ENCODE measurements at regions not wholly inside any gene's neighbourhood (a gene's known extent, or its start where the extent isn't known, plus 50 kb on each side); places are given as distances from the start of the nearest gene placed in this dataset.

DNA sequence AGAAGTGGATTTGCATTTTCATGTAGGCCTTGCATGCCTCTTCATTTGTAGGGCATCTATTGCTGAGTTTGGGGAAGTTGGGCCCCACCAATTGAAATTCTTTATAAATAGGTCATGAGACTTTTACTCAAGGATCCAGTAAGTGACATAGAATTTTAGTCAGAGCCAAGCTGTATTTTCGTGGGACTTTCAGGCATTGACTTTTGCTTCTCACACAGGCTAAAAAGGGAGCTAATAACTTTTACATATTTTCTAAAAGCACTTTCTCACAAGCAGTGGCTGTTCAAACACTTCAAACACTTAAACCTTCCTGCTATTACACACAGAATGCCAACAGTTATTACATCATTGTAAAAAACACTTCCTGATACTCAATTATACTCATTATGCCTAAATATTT is 260.5 kb downstream of the MSRB3 start:
- TF ChIP-seq NRF1 (IDR thresholded peaks at IDR 0.05; ENCODE audit: low read depth, low read length) (no peak), EP300 (IDR thresholded peaks at IDR 0.05; ENCODE audit: borderline replicate concordance in 1 of 2, low read depth in 1 of 2, low read length in 1 of 2) (no peak), RAD21 (IDR thresholded peaks at IDR 0.05; ENCODE audit: low read length) (no peak), SMC3 (IDR thresholded peaks at IDR 0.05; ENCODE audit: low read depth, low read length) (no peak), MXI1 (IDR thresholded peaks at IDR 0.05; ENCODE audit: low read depth, low read length) (no peak), EZH2phosphoT487 (IDR thresholded peaks at IDR 0.05; ENCODE audit: borderline replicate concordance, low read depth) (no peak), TAF1 (IDR thresholded peaks at IDR 0.05; ENCODE audit: borderline replicate concordance, low read depth, low read length) (no peak), RFX5 (IDR thresholded peaks at IDR 0.05; ENCODE audit: low read length) (no peak), JUND (IDR thresholded peaks at IDR 0.05) (no peak), MEF2A (IDR thresholded peaks at IDR 0.05; ENCODE audit: borderline replicate concordance, low read depth) (no peak), POLR2AphosphoS5 (IDR thresholded peaks at IDR 0.05; ENCODE audit: low read depth, low read length) (no peak)
- TF ChIP-seq, protein P1, sequence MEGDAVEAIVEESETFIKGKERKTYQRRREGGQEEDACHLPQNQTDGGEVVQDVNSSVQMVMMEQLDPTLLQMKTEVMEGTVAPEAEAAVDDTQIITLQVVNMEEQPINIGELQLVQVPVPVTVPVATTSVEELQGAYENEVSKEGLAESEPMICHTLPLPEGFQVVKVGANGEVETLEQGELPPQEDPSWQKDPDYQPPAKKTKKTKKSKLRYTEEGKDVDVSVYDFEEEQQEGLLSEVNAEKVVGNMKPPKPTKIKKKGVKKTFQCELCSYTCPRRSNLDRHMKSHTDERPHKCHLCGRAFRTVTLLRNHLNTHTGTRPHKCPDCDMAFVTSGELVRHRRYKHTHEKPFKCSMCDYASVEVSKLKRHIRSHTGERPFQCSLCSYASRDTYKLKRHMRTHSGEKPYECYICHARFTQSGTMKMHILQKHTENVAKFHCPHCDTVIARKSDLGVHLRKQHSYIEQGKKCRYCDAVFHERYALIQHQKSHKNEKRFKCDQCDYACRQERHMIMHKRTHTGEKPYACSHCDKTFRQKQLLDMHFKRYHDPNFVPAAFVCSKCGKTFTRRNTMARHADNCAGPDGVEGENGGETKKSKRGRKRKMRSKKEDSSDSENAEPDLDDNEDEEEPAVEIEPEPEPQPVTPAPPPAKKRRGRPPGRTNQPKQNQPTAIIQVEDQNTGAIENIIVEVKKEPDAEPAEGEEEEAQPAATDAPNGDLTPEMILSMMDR (IDR thresholded peaks at IDR 0.05) = no peak
- TF ChIP-seq, protein P2, sequence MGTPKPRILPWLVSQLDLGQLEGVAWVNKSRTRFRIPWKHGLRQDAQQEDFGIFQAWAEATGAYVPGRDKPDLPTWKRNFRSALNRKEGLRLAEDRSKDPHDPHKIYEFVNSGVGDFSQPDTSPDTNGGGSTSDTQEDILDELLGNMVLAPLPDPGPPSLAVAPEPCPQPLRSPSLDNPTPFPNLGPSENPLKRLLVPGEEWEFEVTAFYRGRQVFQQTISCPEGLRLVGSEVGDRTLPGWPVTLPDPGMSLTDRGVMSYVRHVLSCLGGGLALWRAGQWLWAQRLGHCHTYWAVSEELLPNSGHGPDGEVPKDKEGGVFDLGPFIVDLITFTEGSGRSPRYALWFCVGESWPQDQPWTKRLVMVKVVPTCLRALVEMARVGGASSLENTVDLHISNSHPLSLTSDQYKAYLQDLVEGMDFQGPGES (IDR thresholded peaks at IDR 0.05; ENCODE audit: low read depth, low read length) = no peak
- TF ChIP-seq, protein P3, sequence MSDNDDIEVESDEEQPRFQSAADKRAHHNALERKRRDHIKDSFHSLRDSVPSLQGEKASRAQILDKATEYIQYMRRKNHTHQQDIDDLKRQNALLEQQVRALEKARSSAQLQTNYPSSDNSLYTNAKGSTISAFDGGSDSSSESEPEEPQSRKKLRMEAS (IDR thresholded peaks at IDR 0.05; ENCODE audit: low read depth) = no peak

Data from SK-N-SH (cell line).